ENCODE measurements at regions not wholly inside any gene's neighbourhood (a gene's known extent, or its start where the extent isn't known, plus 50 kb on each side); places are given as distances from the start of the nearest gene placed in this dataset.

GRCh38 chr2:39608686-39609441 is 56.9 kb upstream of the TMEM178A start:
- no peak for DNase-seq (ENCODE audit: low spot score)
- H3K4me2 ChIP-seq (ENCODE audit: low read depth, low read length): peak overlapping the region; percentile 46
- no peaks in the 10 kb centered on the region for H3K36me3 ChIP-seq (replicated peaks in 1 of 2; ENCODE audit: control insufficient read depth in 1 of 2, insufficient read depth in 2 of 2, low read length in 2 of 2)
- H3K4me3 ChIP-seq (replicated peaks in 1 of 3; ENCODE audit: insufficient read depth in 1 of 3, low read depth in 2 of 3, low read length in 3 of 3): no peak overlapping the region
- no peaks in the 10 kb centered on the region for H3K79me2 ChIP-seq (ENCODE audit: insufficient read depth, low read length)
- TF ChIP-seq ZNF598 (CRISPR knock-in tag; IDR thresholded peaks at IDR 0.05; ENCODE audit: borderline replicate concordance) (0 out of 2 replicates have a peak, but pooled peaks have one; percentile 34), ZFP41 (CRISPR knock-in tag; IDR thresholded peaks at IDR 0.05; ENCODE audit: borderline replicate concordance) (no peak), ELK4 (CRISPR knock-in tag; IDR thresholded peaks at IDR 0.05; ENCODE audit: borderline replicate concordance) (no peak), ZNF230 (CRISPR knock-in tag; IDR thresholded peaks at IDR 0.05) (no peak), TBX2 (CRISPR knock-in tag; IDR thresholded peaks at IDR 0.05; ENCODE audit: borderline replicate concordance) (0 out of 2 replicates have a peak, but pooled peaks have one; percentile 20), RBAK (CRISPR knock-in tag; IDR thresholded peaks at IDR 0.05) (peak; percentile 88; the same call in 1 of the 2 replicates), SMC3 (IDR thresholded peaks at IDR 0.05; ENCODE audit: low read length) (no peak), ZNF547 (CRISPR knock-in tag; IDR thresholded peaks at IDR 0.05) (0 out of 2 replicates have a peak, but pooled peaks have one; percentile 57), SOX6 (IDR thresholded peaks at IDR 0.05) (no peak), SOX6 (CRISPR knock-in tag; IDR thresholded peaks at IDR 0.05) (peak; percentile 27; the same call in 1 of the 2 replicates), MAFF (IDR thresholded peaks at IDR 0.05; ENCODE audit: low read depth, low read length) (peak; percentile 18; the same call in 1 of the 2 replicates)
- H3K9ac ChIP-seq (ENCODE audit: insufficient read depth, low read depth, low read length): no peak overlapping the region
- peak; percentile 74 for ATAC-seq
- CTCF ChIA-PET (ENCODE audit: low intra/inter-chr PET ratio, low total read pairs): no interaction called here
- no peak overlapping the region for H3K27ac ChIP-seq (ENCODE audit: extremely low read length, insufficient read depth, low read length)
- H4K20me1 ChIP-seq (ENCODE audit: insufficient read depth, low read length): no peaks in the 10 kb centered on the region
- H2AFZ ChIP-seq (ENCODE audit: low read length): no peak overlapping the region
- FAIRE-seq: no peak
- WGBS (ENCODE audit: low lambda C conversion rate): 5% methylated on average over 6 of the region's 6 CpGs
- intact Hi-C loops (cut with micrococcal nuclease; ENCODE audit: unreplicated experiment): no loop called here
- H3K27me3 ChIP-seq (ENCODE audit: control insufficient read depth in 1 of 2, insufficient read depth in 2 of 2, low read length in 2 of 2): no peaks in the 10 kb centered on the region
- in situ Hi-C loops (cut with HindIII; ENCODE audit: extremely low pct_ligation_motif_present, low pct_unique_long_range_greater_than_20kb): no loop called here
- no TSS peak for BruUV-seq (replicated peaks)
- no peaks in the 10 kb centered on the region for H3K9me3 ChIP-seq (ENCODE audit: low read length)
- POLR2A ChIA-PET: interaction anchor here (0.8 kb wide), 1 partner anchor 93 kb away, joined by 3 read pairs; no protein-coding TSS in a partner anchor
- H3K4me1 ChIP-seq (ENCODE audit: insufficient read depth, low read length): peaks cover 31% of the 10 kb centered on the region
